ENCODE measurements at regions not wholly inside any gene's neighbourhood (a gene's known extent, or its start where the extent isn't known, plus 50 kb on each side); places are given as distances from the start of the nearest gene placed in this dataset.
A peak's percentile ranks its signal among the peaks of the same experiment; 100 is the strongest.

- no peak for DNase-seq (ENCODE audit: low read depth)
Measured at GRCh38 chr10:78516756-78517155, 483.1 kb downstream of the RPS24 start.

DNA sequence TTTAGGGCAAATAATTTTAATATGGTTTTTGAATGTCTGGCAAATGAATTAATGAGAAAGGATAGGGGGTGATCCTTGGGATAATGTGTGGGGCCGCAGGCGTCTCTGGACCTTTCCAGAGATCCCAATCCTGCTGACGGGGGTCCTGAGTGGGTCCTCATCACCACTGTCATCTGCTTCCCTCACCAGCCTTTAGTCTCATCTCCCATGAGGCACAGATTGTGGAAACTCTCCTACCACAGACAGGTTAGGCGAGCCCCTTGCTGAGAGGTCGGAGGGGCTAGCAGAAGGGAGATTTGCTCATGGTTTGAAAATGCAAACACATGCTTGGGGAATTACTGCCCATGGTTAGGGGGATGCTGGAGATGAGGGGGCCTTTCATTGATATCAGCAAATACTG is 484.6 kb downstream of the RPS24 start:
- no peak for DNase-seq (ENCODE audit: low read depth)

- DNase-seq (ENCODE audit: low read depth) = peak; percentile 39
Measured at GRCh38 chr10:78520737-78521430, 487.2 kb downstream of the RPS24 start.

DNA sequence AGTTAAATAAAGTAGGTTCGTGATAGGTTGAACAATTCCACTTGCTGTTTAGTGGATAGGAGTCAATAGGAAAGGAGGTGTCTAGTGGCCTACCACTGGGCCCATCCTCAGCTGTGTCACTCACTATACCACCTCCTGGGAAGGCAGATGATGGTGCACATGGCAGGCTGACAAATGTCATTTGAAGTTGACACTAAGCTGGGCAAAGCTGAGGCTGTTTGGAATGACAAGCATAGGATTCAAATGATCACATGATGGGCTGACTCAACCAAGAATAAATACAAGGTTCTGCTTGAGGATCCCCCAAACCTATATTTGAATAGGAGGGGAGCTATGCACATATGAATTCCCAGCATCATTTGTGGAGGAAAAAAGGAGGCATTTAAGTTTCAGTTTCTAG is 489.8 kb downstream of the RPS24 start:
- no peak for DNase-seq (ENCODE audit: low read depth)

DNA sequence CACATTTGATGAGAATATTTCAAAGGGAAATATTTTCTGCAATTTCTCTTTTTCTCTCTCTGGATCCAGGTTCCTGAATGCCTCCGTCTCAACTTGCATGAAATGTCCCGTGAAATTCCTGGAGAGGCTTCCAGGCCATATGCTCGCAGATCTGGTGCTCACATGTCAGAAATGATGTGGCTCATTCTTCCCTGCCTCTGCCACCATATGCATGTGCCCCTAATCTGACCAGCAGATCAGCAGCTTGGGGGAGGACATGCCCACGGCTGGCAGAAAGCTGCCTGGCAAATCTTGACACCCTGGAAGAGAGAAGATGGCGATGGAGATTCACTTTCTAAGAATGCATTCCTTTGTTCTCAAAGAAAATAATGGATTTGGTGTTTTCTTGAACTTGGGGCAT is 490.7 kb downstream of the RPS24 start:
- DNase-seq (ENCODE audit: low read depth) = no peak

DNA sequence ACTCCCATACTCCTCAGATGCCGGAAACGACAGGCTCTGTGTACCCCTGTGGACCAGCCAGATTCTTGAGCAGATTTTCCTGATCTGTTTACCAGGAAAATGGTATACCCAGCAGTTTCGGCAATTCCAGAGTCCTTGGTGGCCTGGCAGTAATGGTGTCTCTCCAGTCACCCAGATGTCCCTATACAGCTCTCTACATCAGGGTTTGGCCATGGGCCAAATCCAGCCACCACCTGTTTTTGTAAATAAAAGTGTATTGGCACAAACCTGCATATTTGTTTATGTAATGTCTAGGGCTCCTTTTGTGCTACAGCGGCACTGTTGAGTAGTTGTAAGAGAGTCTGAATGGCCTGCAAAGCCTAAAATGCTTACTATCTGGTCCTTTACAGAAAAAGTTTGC is 491.3 kb downstream of the RPS24 start:
- DNase-seq (ENCODE audit: low read depth) = no peak

DNA sequence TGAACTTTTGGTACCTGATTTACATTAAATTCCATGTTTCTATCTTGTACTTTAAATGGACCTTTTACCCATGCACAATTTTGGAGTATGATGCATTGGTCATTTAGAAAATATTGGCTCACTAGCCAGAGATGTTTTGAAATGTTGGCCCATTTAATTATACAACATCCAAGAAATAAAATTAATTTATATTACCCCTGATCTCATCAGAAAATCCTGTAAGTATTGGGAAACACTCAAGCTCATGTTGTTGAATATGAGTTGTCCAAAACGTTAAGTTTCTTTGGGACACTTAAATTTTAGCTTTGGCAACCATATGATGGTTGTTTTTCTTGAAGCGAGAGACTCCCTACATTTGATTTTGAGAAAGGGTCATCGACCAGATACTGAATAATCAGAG is 492.7 kb downstream of the RPS24 start:
- no peak for DNase-seq (ENCODE audit: low read depth)

DNA sequence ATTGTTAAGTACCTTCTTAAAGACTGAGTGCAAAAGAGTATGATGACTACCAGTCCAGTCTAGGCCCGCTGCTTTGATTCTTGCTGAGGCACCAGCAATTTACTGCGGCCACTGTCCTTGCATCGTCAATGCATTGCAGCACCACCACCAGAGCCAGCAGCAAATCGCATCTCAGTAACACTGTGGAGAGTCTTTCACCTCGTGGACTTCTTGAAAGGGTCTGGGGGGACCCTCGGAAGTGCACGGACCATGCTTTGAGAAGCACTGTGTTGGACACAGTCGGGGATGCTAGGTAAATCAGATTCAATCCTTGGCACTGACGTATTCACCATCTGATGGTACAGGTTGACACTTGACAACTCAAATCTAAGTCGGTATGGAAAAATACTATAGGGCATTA is 493.6 kb downstream of the RPS24 start:
- DNase-seq (ENCODE audit: low read depth) = no peak

GRCh38 chr10:78528749-78529204 is 495.1 kb downstream of the RPS24 start:
- no peak for DNase-seq (ENCODE audit: low read depth)

GRCh38 chr10:78529262-78529661 is 495.6 kb downstream of the RPS24 start:
- no peak for DNase-seq (ENCODE audit: low read depth)

- DNase-seq (ENCODE audit: low read depth) = no peak
Measured at GRCh38 chr10:78531088-78531487, 497.4 kb downstream of the RPS24 start.

DNA sequence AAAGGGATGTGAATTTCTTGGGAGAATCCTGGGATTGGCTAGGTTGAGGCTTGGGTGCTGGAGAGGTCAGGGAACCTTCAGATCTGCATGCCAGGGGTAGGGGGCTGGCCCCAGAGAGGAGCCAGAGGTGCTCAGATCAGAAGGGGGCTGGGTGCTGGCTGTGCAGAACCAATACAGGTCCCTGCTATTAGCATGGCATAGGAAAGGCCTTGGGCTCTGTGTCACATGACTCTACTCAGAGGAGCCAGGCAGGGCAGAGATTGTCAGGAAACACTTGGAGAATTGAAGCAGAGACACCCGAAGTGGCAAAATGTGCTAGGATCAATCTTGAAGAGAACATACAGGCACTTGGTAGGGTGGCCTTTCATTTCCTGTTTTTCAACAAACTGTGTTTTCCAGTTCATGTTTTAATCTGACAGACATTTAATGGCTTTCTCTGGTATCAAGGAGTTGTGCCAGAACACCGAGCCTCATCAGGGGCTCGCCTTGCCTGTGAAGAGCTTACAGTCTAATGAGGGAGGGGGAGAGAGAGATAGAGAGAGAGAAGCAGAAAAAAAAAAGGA is 498.9 kb downstream of the RPS24 start:
- DNase-seq (ENCODE audit: low read depth) = no peak

- DNase-seq (ENCODE audit: low read depth) = no peak
Measured at GRCh38 chr10:78533098-78533497, 499.4 kb downstream of the RPS24 start.

- no peak for DNase-seq (ENCODE audit: low read depth)
Measured at GRCh38 chr10:78533776-78534175, 500.1 kb downstream of the RPS24 start.

- DNase-seq (ENCODE audit: low read depth) = no peak
Measured at GRCh38 chr10:78535716-78536218, 502.1 kb downstream of the RPS24 start.

DNA sequence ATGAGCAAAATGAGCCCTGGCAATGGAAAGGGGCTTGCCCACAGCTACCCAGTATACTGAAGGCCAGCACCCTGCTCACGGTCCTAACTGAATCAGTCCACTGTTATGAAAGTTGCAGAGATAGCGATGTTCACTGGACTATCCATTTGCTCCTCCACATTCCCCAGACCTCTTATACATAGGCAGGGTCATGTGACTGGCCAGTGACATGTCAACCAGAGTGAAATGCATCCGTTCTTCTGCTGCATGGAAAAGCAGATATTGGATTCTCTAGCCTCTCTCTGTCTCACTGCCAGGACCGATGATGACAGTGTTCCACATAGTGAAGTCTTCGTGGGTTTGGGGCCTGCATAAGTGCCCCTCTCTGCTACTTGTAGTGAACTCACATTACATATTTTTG is 503.4 kb downstream of the RPS24 start:
- DNase-seq (ENCODE audit: low read depth) = no peak

GRCh38 chr10:78539247-78539766 is 505.6 kb downstream of the RPS24 start:
- DNase-seq (ENCODE audit: low read depth) = no peak

DNA sequence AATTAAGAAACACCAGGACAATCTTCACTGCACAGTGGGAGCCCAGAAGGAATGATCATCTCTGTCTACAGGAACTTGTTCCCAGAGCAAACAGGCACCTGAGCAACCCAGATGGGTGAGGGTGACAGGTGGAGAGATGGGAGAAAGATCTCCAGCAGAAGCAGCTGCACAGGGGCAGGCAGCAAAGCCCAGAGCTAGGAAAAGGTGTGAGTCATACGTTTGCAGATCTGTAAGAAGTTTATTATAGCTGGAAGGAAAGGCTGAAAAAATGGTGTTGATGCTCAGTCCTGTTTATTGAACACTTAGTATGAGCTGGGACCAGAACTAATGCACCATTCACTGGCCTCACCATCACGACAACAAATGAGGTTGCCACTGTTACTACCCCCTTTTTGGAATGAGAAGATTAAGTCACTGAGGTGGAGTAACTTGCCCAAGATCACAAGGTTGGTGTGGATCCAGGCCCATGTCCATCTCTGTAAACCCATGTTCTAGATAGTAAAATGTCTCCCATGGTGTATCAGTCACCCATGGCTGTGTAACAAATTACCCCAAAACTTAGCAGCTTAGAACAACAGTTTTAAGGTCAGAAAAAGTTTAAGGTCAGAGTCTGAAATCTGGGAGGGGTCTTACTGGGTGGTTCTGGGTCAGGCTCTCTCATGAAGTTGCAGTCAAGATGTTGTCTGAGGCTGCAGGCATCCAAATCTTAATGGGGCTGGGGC is 506.9 kb downstream of the RPS24 start:
- no peak for DNase-seq (ENCODE audit: low read depth)

DNA sequence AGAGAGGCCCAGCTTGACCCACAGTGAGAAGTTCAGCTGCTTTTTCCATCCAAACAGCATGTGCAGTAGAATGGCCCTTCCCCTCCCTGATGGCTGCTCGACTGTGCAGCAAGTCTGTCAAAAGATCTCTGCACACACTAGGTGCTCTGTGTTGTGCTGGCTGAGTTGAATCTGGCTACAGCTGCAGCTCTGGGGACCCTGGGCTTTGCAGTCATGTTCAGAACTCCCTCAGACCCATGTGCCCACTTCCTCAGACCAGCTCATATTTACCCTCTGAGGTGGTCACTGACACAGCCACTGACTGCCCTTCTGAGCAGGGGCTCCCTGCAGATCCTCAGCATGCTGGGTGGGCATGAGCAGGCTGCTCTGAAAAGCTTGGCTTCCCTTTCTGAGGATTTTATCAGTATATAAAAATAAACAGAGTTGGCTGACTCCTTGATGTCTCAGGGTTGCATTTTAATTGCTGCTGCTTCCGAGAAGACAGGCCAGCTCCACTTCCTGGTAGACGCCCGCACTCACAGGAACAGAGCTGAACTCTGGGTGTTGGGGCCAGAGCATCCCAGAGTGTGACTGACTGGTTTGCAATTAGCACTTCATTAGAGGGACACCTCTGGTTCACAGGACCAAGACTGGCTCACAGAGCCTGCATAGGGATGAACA is 507.9 kb downstream of the RPS24 start:
- no peak for DNase-seq (ENCODE audit: low read depth)

DNA sequence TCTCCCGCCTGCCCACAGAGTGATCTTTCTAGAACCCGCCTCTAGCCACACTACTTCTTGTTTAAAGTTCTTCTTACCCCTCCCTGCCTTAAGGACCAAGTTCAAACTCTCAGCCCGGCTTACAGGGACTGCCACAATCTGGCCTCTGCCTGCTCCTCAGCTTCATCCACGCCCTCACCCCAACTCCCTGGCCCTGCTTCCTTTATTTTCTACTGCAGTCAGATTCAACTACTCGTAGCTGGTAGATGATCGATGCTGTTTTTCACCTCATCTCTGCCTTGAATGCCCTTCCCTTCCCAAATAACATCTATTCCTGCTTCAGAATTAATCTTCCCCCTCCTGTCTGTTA is 508.5 kb downstream of the RPS24 start:
- DNase-seq (ENCODE audit: low read depth) = no peak

- DNase-seq (ENCODE audit: low read depth) = no peak
Measured at GRCh38 chr10:78542521-78542920, 508.9 kb downstream of the RPS24 start.

- no peak for DNase-seq (ENCODE audit: low read depth)
Measured at GRCh38 chr10:78543031-78543748, 509.5 kb downstream of the RPS24 start.
